H1 (cell line): ENCODE measurements at regions not wholly inside any gene's neighbourhood (a gene's known extent, or its start where the extent isn't known, plus 50 kb on each side); places are given as distances from the start of the nearest gene placed in this dataset.

ENCODE experiments used
- ATF2 ChIP-seq: IDR thresholded peaks from 2 replicates; pipeline ENCODE4 v1.6.1; 2012; ENCODE audit warnings: low read length, inconsistent platforms
- CBX8 ChIP-seq: fragments of 300-800, 300-1000 bp; sonication (generic); IDR thresholded peaks from 2 replicates; pipeline ENCODE4 v1.7.1; 2016; ENCODE audit warnings: low read depth, low read length, borderline replicate concordance
- CREB1 ChIP-seq: IDR thresholded peaks from 2 replicates; pipeline ENCODE4 v1.6.1; 2012; ENCODE audit warnings: inconsistent platforms
- E2F6 ChIP-seq: IDR thresholded peaks from 2 replicates; pipeline ENCODE4 v1.6.1; 2012; ENCODE audit warnings: inconsistent platforms
- JUN ChIP-seq: IDR thresholded peaks from 2 replicates; pipeline ENCODE4 v1.6.1; 2011; ENCODE audit warnings: low read depth, mild to moderate bottlenecking, improper control_type of control experiment, low read length
- KDM5A ChIP-seq: fragments of 200-600 bp; IDR thresholded peaks from 2 replicates; pipeline ENCODE4 v1.7.1; 2012; ENCODE audit warnings: mild to moderate bottlenecking, low read length, inconsistent platforms, mixed read lengths
- MAX ChIP-seq: IDR thresholded peaks from 2 replicates; pipeline ENCODE4 v1.6.1; 2012; ENCODE audit warnings: inconsistent platforms
- NANOG ChIP-seq: IDR thresholded peaks from 2 replicates; pipeline ENCODE4 v1.6.1; 2011; ENCODE audit warnings: low read length, low read depth, mild to moderate bottlenecking, inconsistent platforms; ENCODE audit not compliant: insufficient read depth, poor library complexity, severe bottlenecking
- POLR2AphosphoS5 ChIP-seq: IDR thresholded peaks from 2 replicates; pipeline ENCODE4 v1.6.1; 2011; ENCODE audit warnings: low read depth, low read length
- RAD21 ChIP-seq, 2 experiments: IDR thresholded peaks in 1 of 2; conservative IDR thresholded peaks in 1 of 2; 2 replicates each; pipeline ENCODE4 v1.6.1; 2011; ENCODE audit warnings: low read depth in 2 of 2, low read length in 2 of 2, improper control_type of control experiment in 1 of 2, inconsistent platforms in 1 of 2, mild to moderate bottlenecking in 1 of 2, moderate library complexity in 1 of 2
- RBBP5 ChIP-seq: IDR thresholded peaks from 2 replicates; pipeline ENCODE4 v1.7.1; 2012; ENCODE audit warnings: low read depth, mild to moderate bottlenecking, inconsistent platforms, low read length, moderate library complexity, borderline replicate concordance
- RNF2 ChIP-seq: fragments of 200-900, 300-1000 bp; sonication (generic); IDR thresholded peaks from 2 replicates; pipeline ENCODE4 v1.7.1; 2016; ENCODE audit warnings: borderline replicate concordance, low read depth, mild to moderate bottlenecking, antibody characterized with exemption, low read length; ENCODE audit not compliant: poor library complexity, severe bottlenecking; ENCODE audit errors: missing control alignments
- RXRA ChIP-seq: IDR thresholded peaks from 2 replicates; pipeline ENCODE4 v1.6.1; 2011; ENCODE audit warnings: low read depth, mild to moderate bottlenecking, low read length, moderate library complexity; ENCODE audit not compliant: insufficient read depth
- SIN3A ChIP-seq, 2 experiments: IDR thresholded peaks in 1 of 2; conservative IDR thresholded peaks in 1 of 2; 2 replicates each; pipeline ENCODE4 v1.6.1; 2011 to 2012; ENCODE audit warnings: low read length in 2 of 2, improper control_type of control experiment in 1 of 2, low read depth in 1 of 2, mild to moderate bottlenecking in 1 of 2
- SP2 ChIP-seq: IDR thresholded peaks from 2 replicates; pipeline ENCODE4 v1.6.1; 2012; ENCODE audit warnings: mild to moderate bottlenecking, low read length, inconsistent platforms
- TEAD4 ChIP-seq: IDR thresholded peaks from 2 replicates; pipeline ENCODE4 v1.6.1; 2012; ENCODE audit warnings: low read depth, low read length, inconsistent platforms, mixed read lengths

DNA sequence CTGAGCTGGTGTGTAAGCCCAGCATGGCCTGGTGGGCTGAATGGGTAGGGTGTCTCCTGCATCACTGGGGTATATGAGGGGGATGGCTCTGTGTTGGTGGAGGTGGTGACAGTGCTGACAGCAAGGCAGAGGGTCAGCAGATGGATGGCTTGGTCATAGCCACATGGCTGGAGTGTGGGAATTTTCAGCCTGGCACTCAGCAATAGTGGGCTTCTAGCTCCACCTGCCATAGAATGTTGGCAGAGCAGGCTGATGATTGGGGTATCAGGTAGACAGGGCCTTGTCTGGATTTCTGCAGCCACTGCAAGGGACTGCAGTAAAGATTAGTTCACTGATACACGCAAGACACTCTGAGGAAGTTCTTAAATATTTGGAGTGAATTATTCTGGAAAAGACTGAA is 137.5 kb upstream of the BACH2 start (continued):
- TF ChIP-seq TEAD4 (peak; percentile 49; the same call in 1 of the 2 replicates), SIN3A (conservative IDR thresholded peaks at IDR 0.05 in 1 of 2, IDR thresholded peaks at IDR 0.05 in 1 of 2; ENCODE audit: low read depth in 1 of 2, low read length in 2 of 2) (0 out of 4 replicates have a peak, but pooled peaks of 1 of the 2 experiments have one; percentile 50), NANOG (no peak), E2F6 (peak; percentile 47; the same call in 1 of the 2 replicates), CREB1 (no peak), RNF2 (no peak), RBBP5 (no peak), RAD21 (IDR thresholded peaks at IDR 0.05 in 1 of 2, conservative IDR thresholded peaks at IDR 0.05 in 1 of 2; ENCODE audit: low read depth in 2 of 2, low read length in 2 of 2) (peak; percentile 90 to 91), JUN (no peak), POLR2AphosphoS5 (no peak), KDM5A (no peak), RXRA (no peak), CBX8 (no peak), MAX (peak; percentile 79), SP2 (no peak), ATF2 (no peak)
